ENCODE measurements at regions not wholly inside any gene's neighbourhood (a gene's known extent, or its start where the extent isn't known, plus 50 kb on each side); places are given as distances from the start of the nearest gene placed in this dataset.
A peak's percentile ranks its signal among the peaks of the same experiment; 100 is the strongest.

- H3K27me3 ChIP-seq (ENCODE audit: control insufficient read depth, insufficient read depth, low read length, poor library complexity, severe bottlenecking) = no peaks in the 10 kb centered on the region
- no peak overlapping the region for H3K9ac ChIP-seq (ENCODE audit: extremely low read depth, low read length, poor library complexity, severe bottlenecking)
- TF ChIP-seq CTCF (conservative IDR thresholded peaks at IDR 0.05) = no peak
- Mint-ChIP-seq H3K36me3 (ENCODE audit: low read depth) (no peaks in the 10 kb centered on the region), H3K27ac (no peak overlapping the region), H3K9me3 (peaks cover 6% of the 10 kb centered on the region), H3K4me1 (no peaks in the 10 kb centered on the region), H3K27me3 (ENCODE audit: insufficient read depth) (no peaks in the 10 kb centered on the region), H3K4me3 (no peak overlapping the region)
- no peak overlapping the region for H3K4me3 ChIP-seq (ENCODE audit: low read length)
- DNase-seq = no peak
- peaks cover 7% of the 10 kb centered on the region for H3K9me3 ChIP-seq (ENCODE audit: control insufficient read depth, low read length)
- WGBS, 2 experiments (ENCODE audit: insufficient coverage in 1 of 2, insufficient read length in 1 of 2) = 91 to 96% methylated on average over 4 to 6 of the region's 6 CpGs
- H3K36me3 ChIP-seq (ENCODE audit: control insufficient read depth, insufficient read depth, low read length) = no peaks in the 10 kb centered on the region
- H3K4me1 ChIP-seq (ENCODE audit: control insufficient read depth, insufficient read depth, low read length) = no peaks in the 10 kb centered on the region
- no peak overlapping the region for H3K27ac ChIP-seq (ENCODE audit: low read depth, low read length)
Observed at GRCh38 chr1:195482137-195482536, 1126.1 kb downstream of the KCNT2 start.

- Histone ChIP-seq H3K4me1 (ENCODE audit: control insufficient read depth, insufficient read depth, low read length) (no peaks in the 10 kb centered on the region), H3K9ac (ENCODE audit: extremely low read depth, low read length, poor library complexity, severe bottlenecking) (no peak overlapping the region), H3K36me3 (ENCODE audit: control insufficient read depth, insufficient read depth, low read length) (no peaks in the 10 kb centered on the region), H3K27ac (ENCODE audit: low read depth, low read length) (no peak overlapping the region), H3K27me3 (ENCODE audit: control insufficient read depth, insufficient read depth, low read length, poor library complexity, severe bottlenecking) (no peaks in the 10 kb centered on the region), H3K4me3 (ENCODE audit: low read length) (no peak overlapping the region), H3K9me3 (ENCODE audit: control insufficient read depth, low read length) (peaks cover 5% of the 10 kb centered on the region)
- Mint-ChIP-seq H3K9me3 (peaks cover 4% of the 10 kb centered on the region), H3K27ac (no peak overlapping the region), H3K4me3 (no peak overlapping the region), H3K36me3 (ENCODE audit: low read depth) (no peaks in the 10 kb centered on the region), H3K4me1 (no peaks in the 10 kb centered on the region), H3K27me3 (ENCODE audit: insufficient read depth) (no peaks in the 10 kb centered on the region)
- no peak for TF ChIP-seq CTCF (conservative IDR thresholded peaks at IDR 0.05)
- 92 to 94% methylated on average over 3 of the region's 3 CpGs for WGBS, 2 experiments (ENCODE audit: insufficient coverage in 1 of 2, insufficient read length in 1 of 2)
- DNase-seq = peak; percentile 73
Observed at GRCh38 chr1:195481293-195481692, 1126.9 kb downstream of the KCNT2 start.

- Mint-ChIP-seq H3K4me1 (no peaks in the 10 kb centered on the region), H3K36me3 (ENCODE audit: low read depth) (no peaks in the 10 kb centered on the region), H3K9me3 (no peaks in the 10 kb centered on the region), H3K27me3 (ENCODE audit: insufficient read depth) (no peaks in the 10 kb centered on the region), H3K27ac (no peak overlapping the region), H3K4me3 (no peak overlapping the region)
- H3K27me3 ChIP-seq (ENCODE audit: control insufficient read depth, insufficient read depth, low read length, poor library complexity, severe bottlenecking) = no peaks in the 10 kb centered on the region
- H3K4me3 ChIP-seq (ENCODE audit: low read length) = no peak overlapping the region
- TF ChIP-seq CTCF (conservative IDR thresholded peaks at IDR 0.05) = no peak
- no peak overlapping the region for H3K27ac ChIP-seq (ENCODE audit: low read depth, low read length)
- no peak overlapping the region for H3K9ac ChIP-seq (ENCODE audit: extremely low read depth, low read length, poor library complexity, severe bottlenecking)
- DNase-seq = no peak
- H3K36me3 ChIP-seq (ENCODE audit: control insufficient read depth, insufficient read depth, low read length) = no peaks in the 10 kb centered on the region
- H3K9me3 ChIP-seq (ENCODE audit: control insufficient read depth, low read length) = peaks cover 6% of the 10 kb centered on the region
- WGBS, 2 experiments (ENCODE audit: insufficient coverage in 1 of 2, insufficient read length in 1 of 2) = 98 to 100% methylated on average over 1 of the region's 1 CpG
- no peaks in the 10 kb centered on the region for H3K4me1 ChIP-seq (ENCODE audit: control insufficient read depth, insufficient read depth, low read length)
Observed at GRCh38 chr1:195475568-195475967, 1132.7 kb downstream of the KCNT2 start.
